ENCODE measurements at regions not wholly inside any gene's neighbourhood (a gene's known extent, or its start where the extent isn't known, plus 50 kb on each side); places are given as distances from the start of the nearest gene placed in this dataset.
"Not testable (repeated sequence)": the region's sequence is repeated elsewhere in the genome, so short reads cannot be mapped to it uniquely, and the experiment has no call there.

GRCh38 chr2:193124815-193125214 is 930.1 kb upstream of the TMEFF2 start:
- intact Hi-C loops (cut with DNase I) = no loop called here
- DNase-seq (ENCODE audit: low spot score) = no peak

- DNase-seq (ENCODE audit: low spot score) = no peak
Observed at GRCh38 chr2:193114827-193115226, 920.1 kb upstream of the TMEFF2 start.

GRCh38 chr2:193112986-193113385 is 918.3 kb upstream of the TMEFF2 start:
- no peak for DNase-seq (ENCODE audit: low spot score)
- intact Hi-C loops (cut with DNase I) = no loop called here

More at GRCh38 chr2:193114827-193115226, 920.1 kb upstream of the TMEFF2 start:
- intact Hi-C loops (cut with DNase I) = no loop called here

- intact Hi-C loops (cut with DNase I) = no loop called here
- DNase-seq (ENCODE audit: low spot score) = no peak
Observed at GRCh38 chr2:193103064-193103463, 908.3 kb upstream of the TMEFF2 start.

- DNase-seq (ENCODE audit: low spot score) = peak; percentile 38
- intact Hi-C loops (cut with DNase I) = no loop called here
Observed at GRCh38 chr2:193101591-193101990, 906.9 kb upstream of the TMEFF2 start.

- intact Hi-C loops (cut with DNase I) = no loop called here
- DNase-seq (ENCODE audit: low spot score) = no peak
Observed at GRCh38 chr2:193088026-193088425, 893.3 kb upstream of the TMEFF2 start.

- intact Hi-C loops (cut with DNase I) = no loop called here
- DNase-seq (ENCODE audit: low spot score) = no peak
Observed at GRCh38 chr2:193076995-193077394, 882.3 kb upstream of the TMEFF2 start.

- DNase-seq (ENCODE audit: low spot score) = no peak
- intact Hi-C loops (cut with DNase I) = no loop called here
Observed at GRCh38 chr2:193074933-193075332, 880.2 kb upstream of the TMEFF2 start.

GRCh38 chr2:193072647-193073046 is 877.9 kb upstream of the TMEFF2 start:
- intact Hi-C loops (cut with DNase I) = no loop called here
- no peak for DNase-seq (ENCODE audit: low spot score)

GRCh38 chr2:193025556-193025955 is 830.8 kb upstream of the TMEFF2 start:
- intact Hi-C loops (cut with DNase I); DNase-seq (ENCODE audit: low spot score): not testable (repeated sequence)

- no peak for DNase-seq (ENCODE audit: low spot score)
- intact Hi-C loops (cut with DNase I) = no loop called here
Observed at GRCh38 chr2:193024791-193025190, 830.1 kb upstream of the TMEFF2 start.

GRCh38 chr2:193011870-193012269 is 817.1 kb upstream of the TMEFF2 start:
- DNase-seq (ENCODE audit: low spot score) = no peak

GRCh38 chr2:192993059-192993458 is 798.3 kb upstream of the TMEFF2 start:
- intact Hi-C loops (cut with DNase I) = no loop called here
- no peak for DNase-seq (ENCODE audit: low spot score)

More at GRCh38 chr2:193011870-193012269, 817.1 kb upstream of the TMEFF2 start:
- intact Hi-C loops (cut with DNase I) = no loop called here

- intact Hi-C loops (cut with DNase I) = loop anchor here in 1 of 2 donors (5.0 kb wide), 1 partner anchor 444 kb away; no protein-coding TSS in a partner anchor
- DNase-seq (ENCODE audit: low spot score) = no peak
Observed at GRCh38 chr2:192983173-192983572, 788.4 kb upstream of the TMEFF2 start.

- DNase-seq (ENCODE audit: low spot score) = no peak
- intact Hi-C loops (cut with DNase I) = no loop called here
Observed at GRCh38 chr2:192978395-192978794, 783.7 kb upstream of the TMEFF2 start.

- intact Hi-C loops (cut with DNase I) = no loop called here
Observed at GRCh38 chr2:192971981-192972380, 777.2 kb upstream of the TMEFF2 start.

GRCh38 chr2:192969055-192969454 is 774.3 kb upstream of the TMEFF2 start:
- intact Hi-C loops (cut with DNase I) = no loop called here

More at GRCh38 chr2:192971981-192972380, 777.2 kb upstream of the TMEFF2 start:
- DNase-seq (ENCODE audit: low spot score) = no peak

GRCh38 chr2:192960945-192961344 is 766.2 kb upstream of the TMEFF2 start:
- intact Hi-C loops (cut with DNase I) = no loop called here
- DNase-seq (ENCODE audit: low spot score) = no peak

More at GRCh38 chr2:192969055-192969454, 774.3 kb upstream of the TMEFF2 start:
- no peak for DNase-seq (ENCODE audit: low spot score)

GRCh38 chr2:192958615-192959014 is 763.9 kb upstream of the TMEFF2 start:
- intact Hi-C loops (cut with DNase I); DNase-seq (ENCODE audit: low spot score): not testable (repeated sequence)

GRCh38 chr2:192957425-192957824 is 762.7 kb upstream of the TMEFF2 start:
- no peak for DNase-seq (ENCODE audit: low spot score)
- intact Hi-C loops (cut with DNase I) = no loop called here

GRCh38 chr2:192953116-192953515 is 758.4 kb upstream of the TMEFF2 start:
- no peak for DNase-seq (ENCODE audit: low spot score)
- intact Hi-C loops (cut with DNase I) = no loop called here

GRCh38 chr2:192952245-192952644 is 757.5 kb upstream of the TMEFF2 start:
- DNase-seq (ENCODE audit: low spot score) = no peak
- intact Hi-C loops (cut with DNase I) = no loop called here
